DMS 273 (cell line): ENCODE measurements at regions not wholly inside any gene's neighbourhood (a gene's known extent, or its start where the extent isn't known, plus 50 kb on each side); places are given as distances from the start of the nearest gene placed in this dataset.

Experiments used
- DNase-seq: peaks from one replicate; lab custom pipeline; 2025; ENCODE audit not compliant: unreplicated experiment; lab: John Stamatoyannopoulos, UW

GRCh38 chr5:16013334-16014065 lies 166.1 kb downstream of the MARCHF11 start:
- DNase-seq = no peak

- DNase-seq = no peak
Measured at GRCh38 chr5:16009256-16009655, 170.3 kb downstream of the MARCHF11 start.

DNA sequence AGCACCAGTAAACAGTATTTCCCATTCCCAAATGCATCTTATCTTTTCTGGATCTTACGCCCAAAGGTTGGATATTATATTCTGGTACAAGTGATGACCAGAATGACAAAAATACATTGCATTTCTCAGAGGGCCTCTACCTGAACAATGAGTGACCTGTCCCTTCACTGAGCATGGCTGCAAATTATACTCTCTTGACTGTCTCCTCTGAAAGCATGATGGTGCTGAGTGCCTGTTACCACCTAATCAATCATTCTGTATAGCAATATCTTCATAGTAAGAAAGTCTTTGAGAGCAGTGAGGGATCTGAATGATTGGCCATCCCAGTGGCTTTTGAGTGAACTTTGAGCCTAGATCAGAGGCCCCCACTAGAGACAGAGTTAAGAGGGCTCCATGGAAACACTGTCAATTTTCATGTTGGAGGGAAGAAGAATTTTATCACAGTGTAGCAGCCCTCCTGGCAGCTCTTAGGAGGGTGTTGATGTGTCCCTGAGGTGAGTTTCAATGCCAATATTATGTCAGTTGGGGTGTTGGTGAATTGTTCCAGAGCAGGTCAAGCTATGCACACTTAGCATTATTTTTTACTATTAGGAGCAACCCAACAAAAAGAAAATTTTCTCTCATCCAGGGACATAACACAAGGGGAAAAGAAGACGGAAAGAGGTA lies 171.7 kb downstream of the MARCHF11 start:
- DNase-seq = no peak

DNA sequence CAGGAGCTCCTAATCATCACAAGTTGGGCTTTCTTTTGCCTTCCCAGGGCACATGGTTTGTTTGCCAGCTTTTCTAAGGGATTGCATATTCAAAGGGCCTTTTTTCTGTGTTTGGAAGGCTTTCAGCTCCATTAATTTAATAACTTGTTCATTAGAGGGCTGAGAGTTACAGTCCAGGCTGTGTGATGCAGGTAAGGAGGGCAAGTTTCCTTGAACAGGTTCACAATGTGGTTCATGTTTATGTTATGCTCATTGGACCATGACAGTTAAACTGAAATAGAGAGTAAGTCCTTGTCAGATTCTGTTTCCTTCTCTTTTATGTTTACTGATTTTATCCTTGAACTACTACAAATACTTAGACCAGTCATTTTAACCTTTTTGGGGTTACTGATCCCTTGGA lies 174.4 kb downstream of the MARCHF11 start:
- no peak for DNase-seq

DNA sequence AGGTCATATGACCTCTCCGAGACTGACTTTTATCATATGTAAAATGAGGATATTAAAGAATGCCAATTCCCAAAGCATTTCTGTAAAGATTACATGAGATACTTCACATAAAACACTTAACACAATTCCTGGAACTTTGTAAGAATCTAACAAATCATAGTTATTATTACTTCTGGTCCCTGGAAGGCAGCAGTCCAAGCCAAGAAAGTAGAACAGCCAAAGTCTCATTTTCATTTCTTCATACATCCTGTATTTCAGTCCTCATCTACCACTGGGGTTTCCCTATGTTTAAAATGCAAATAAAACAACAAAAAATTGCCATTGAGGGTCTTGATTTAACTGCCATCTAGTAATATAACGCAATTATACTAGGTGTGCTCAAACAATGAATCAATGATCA lies 179.5 kb downstream of the MARCHF11 start:
- DNase-seq = no peak

GRCh38 chr5:15995341-15996052 lies 184.1 kb downstream of the MARCHF11 start:
- DNase-seq = peak; percentile 79

- peak; percentile 42 for DNase-seq
Measured at GRCh38 chr5:15993919-15994318, 185.7 kb downstream of the MARCHF11 start.

DNA sequence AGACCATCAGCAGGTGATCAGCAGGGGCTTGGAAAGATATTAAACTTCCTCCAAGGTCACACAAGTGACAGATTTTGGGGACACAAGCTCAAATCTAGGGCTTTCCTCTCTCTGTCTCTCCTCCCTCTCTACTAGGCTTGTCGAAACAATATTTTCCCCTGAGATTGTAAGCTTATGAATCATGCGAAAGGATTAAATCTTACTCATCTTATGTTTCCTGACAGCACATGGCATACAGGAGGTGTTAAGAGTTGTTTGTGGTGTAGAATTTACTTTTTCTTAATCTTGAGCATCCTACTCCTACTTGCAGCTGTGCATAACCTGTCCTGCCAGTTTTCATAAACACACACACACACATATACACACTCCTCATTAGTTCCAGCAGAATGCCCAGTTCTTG lies 186.3 kb downstream of the MARCHF11 start:
- DNase-seq = no peak

DNA sequence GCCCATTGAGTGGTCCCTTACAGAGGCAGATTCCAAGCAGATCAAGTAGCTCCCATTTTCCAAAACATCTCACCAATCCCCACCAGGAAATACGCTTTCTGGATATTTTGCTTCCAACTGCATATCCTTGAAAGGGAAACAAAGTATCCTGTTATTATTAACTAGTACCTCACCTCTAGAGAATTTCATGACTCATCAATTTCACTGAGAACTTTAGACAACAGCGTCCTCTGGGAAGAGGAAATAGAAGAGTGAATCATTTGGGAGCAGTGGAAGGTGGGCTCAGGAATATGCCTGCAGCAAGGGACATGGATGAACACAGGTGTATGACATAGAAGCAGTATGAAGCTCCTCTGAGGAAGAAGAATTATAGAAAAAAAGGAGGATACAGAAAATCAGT lies 186.7 kb downstream of the MARCHF11 start:
- DNase-seq = no peak

DNA sequence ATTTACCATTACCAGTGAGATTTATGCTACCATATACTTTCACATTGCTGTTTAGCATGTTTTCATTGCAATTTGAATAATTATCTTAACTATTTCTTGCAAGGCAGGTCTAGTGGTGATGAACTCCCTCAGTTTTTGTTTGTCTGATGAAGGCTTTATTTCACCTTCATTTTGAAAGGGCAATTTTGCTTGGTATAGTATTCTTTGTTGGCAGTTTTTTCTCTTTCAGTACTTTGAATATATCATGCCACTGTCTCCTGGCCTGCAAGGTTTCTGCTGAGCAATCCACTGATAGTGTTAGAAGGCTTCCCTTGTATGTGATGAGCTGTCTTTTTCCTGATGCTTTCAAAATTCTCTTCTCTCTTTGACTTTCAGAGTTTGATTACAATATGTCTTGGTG lies 188.0 kb downstream of the MARCHF11 start:
- DNase-seq = no peak
